ENCODE measurements at regions not wholly inside any gene's neighbourhood (a gene's known extent, or its start where the extent isn't known, plus 50 kb on each side); places are given as distances from the start of the nearest gene placed in this dataset.

- H3K79me1 ChIP-seq (ENCODE audit: low read length), result no peaks in the 10 kb centered on the region
Observed at GRCh38 chr10:78553792-78554191, 515.0 kb upstream of the ZMIZ1 start.

DNA sequence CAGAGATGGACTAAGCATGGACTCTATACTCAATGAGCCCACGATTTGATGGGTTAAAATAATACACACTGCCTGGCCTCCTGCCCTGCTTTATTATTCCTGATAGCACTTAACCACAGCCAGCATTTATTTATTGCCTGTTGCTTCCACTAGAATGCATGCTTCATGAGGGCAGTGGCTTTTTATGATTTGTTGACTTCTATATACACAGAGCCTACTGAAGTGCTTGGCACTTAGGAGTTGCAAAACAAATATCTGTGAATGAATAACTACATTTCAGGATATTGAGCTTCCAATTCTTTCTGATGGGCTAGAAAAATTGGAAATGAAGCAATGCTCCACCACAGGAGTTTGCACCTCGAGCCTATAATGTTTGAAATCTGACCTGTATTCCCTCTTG, 513.6 kb upstream of the ZMIZ1 start:
- no peaks in the 10 kb centered on the region for H3K79me2 ChIP-seq (ENCODE audit: control insufficient read depth, insufficient read depth, low read length)
- H4K5ac ChIP-seq (ENCODE audit: low read length), result no peak overlapping the region
- H2BK120ac ChIP-seq (ENCODE audit: low read depth, low read length), result no peak overlapping the region
- DNase-seq, result no peak
- H2BK5ac ChIP-seq (ENCODE audit: low read length), result no peak overlapping the region
- H3K79me1 ChIP-seq (ENCODE audit: low read length), result no peaks in the 10 kb centered on the region
- no peaks in the 10 kb centered on the region for H3K27me3 ChIP-seq (ENCODE audit: insufficient read depth, low read length, poor library complexity)
- no peak overlapping the region for H3K23ac ChIP-seq (ENCODE audit: low read length)
- no peak overlapping the region for H3K56ac ChIP-seq (ENCODE audit: low read length)
- H3K4me2 ChIP-seq (ENCODE audit: low read length), result no peak overlapping the region
- H3K36me3 ChIP-seq (ENCODE audit: control insufficient read depth, insufficient read depth, low read length), result no peaks in the 10 kb centered on the region
- peaks cover 17% of the 10 kb centered on the region for H3K4me1 ChIP-seq (ENCODE audit: control insufficient read depth, low read depth, low read length)
- peak overlapping the region; percentile 45 for H2AK5ac ChIP-seq (ENCODE audit: low read length)
- no peak overlapping the region for H3K18ac ChIP-seq (ENCODE audit: low read length)
- H2BK15ac ChIP-seq (replicated peaks; ENCODE audit: low read depth), result no peak overlapping the region
- H3K4ac ChIP-seq (ENCODE audit: low read depth, low read length), result no peak overlapping the region
- WGBS (ENCODE audit: extremely low coverage, insufficient coverage, low lambda C conversion rate), result no CpG with 5 or more reads among the region's 2 CpGs
- no peak overlapping the region for H4K8ac ChIP-seq (ENCODE audit: low read depth, low read length)
- no peak overlapping the region for H3K9ac ChIP-seq (ENCODE audit: low read length)
- no peak overlapping the region for H3K27ac ChIP-seq (ENCODE audit: low read depth, low read length)
- no peak overlapping the region for H3K4me3 ChIP-seq (ENCODE audit: low read length)

More at GRCh38 chr10:78553792-78554191, 515.0 kb upstream of the ZMIZ1 start:
- H2BK15ac ChIP-seq (replicated peaks; ENCODE audit: low read depth), result no peak overlapping the region
- H3K23ac ChIP-seq (ENCODE audit: low read length), result no peak overlapping the region
- no peaks in the 10 kb centered on the region for H3K36me3 ChIP-seq (ENCODE audit: control insufficient read depth, insufficient read depth, low read length)
- H3K9ac ChIP-seq (ENCODE audit: low read length), result no peak overlapping the region
- H3K4ac ChIP-seq (ENCODE audit: low read depth, low read length), result no peak overlapping the region
- H3K4me3 ChIP-seq (ENCODE audit: low read length), result no peak overlapping the region
- H3K27ac ChIP-seq (ENCODE audit: low read depth, low read length), result no peak overlapping the region
- H3K4me1 ChIP-seq (ENCODE audit: control insufficient read depth, low read depth, low read length), result peaks cover 17% of the 10 kb centered on the region
- no peak overlapping the region for H2BK5ac ChIP-seq (ENCODE audit: low read length)
- no peak overlapping the region for H4K8ac ChIP-seq (ENCODE audit: low read depth, low read length)
- H3K27me3 ChIP-seq (ENCODE audit: insufficient read depth, low read length, poor library complexity), result no peaks in the 10 kb centered on the region
- H3K79me2 ChIP-seq (ENCODE audit: control insufficient read depth, insufficient read depth, low read length), result no peaks in the 10 kb centered on the region
- H3K56ac ChIP-seq (ENCODE audit: low read length), result no peak overlapping the region
- no peak overlapping the region for H2BK120ac ChIP-seq (ENCODE audit: low read depth, low read length)
- DNase-seq, result peak; percentile 72
- no peak overlapping the region for H4K5ac ChIP-seq (ENCODE audit: low read length)
- H3K4me2 ChIP-seq (ENCODE audit: low read length), result no peak overlapping the region
- H3K18ac ChIP-seq (ENCODE audit: low read length), result no peak overlapping the region
- no CpG with 5 or more reads among the region's 3 CpGs for WGBS (ENCODE audit: extremely low coverage, insufficient coverage, low lambda C conversion rate)
- H2AK5ac ChIP-seq (ENCODE audit: low read length), result no peak overlapping the region

DNA sequence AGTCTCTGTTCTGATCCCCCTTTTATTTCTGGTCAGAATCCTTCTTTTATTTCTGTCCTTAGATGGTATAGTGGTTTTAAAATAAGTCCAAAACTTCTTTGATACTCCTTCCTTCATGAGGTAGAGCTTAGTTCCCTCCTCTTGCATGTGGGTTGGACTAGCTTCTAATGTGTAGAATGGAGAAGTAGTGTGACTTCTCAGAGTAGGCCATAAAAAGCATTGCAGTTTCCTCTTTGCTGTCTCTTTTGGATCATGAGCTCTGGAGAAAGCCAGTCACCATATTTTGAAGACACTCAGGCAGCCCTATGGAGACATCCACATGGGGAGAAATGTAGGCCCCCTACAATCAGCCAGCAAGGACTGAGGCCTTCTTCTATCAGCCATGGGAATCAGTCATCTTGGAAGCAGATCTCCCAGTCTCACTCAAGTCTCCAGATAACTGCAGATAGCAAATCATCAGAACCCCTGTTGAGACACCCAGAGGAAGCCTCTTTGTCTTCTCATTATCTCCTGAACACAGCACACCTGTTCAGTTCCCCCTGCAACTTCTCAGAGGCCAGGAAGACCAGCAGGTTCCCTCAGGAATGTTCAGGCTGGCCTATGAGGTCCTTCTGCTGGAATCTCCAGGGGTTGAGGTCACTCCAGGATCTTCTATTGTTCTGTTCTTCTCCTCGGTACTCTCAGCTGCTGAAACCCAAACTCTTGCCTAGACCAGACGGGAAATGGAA, 511.9 kb upstream of the ZMIZ1 start:
- Histone ChIP-seq H3K23ac (ENCODE audit: low read length) (no peak overlapping the region), H3K4ac (ENCODE audit: low read depth, low read length) (no peak overlapping the region), H4K5ac (ENCODE audit: low read length) (no peak overlapping the region), H3K4me1 (ENCODE audit: control insufficient read depth, low read depth, low read length) (peaks cover 11% of the 10 kb centered on the region), H3K36me3 (ENCODE audit: control insufficient read depth, insufficient read depth, low read length) (no peaks in the 10 kb centered on the region), H3K27ac (ENCODE audit: low read depth, low read length) (no peak overlapping the region), H3K4me2 (ENCODE audit: low read length) (no peak overlapping the region), H3K79me2 (ENCODE audit: control insufficient read depth, insufficient read depth, low read length) (no peaks in the 10 kb centered on the region), H3K9ac (ENCODE audit: low read length) (no peak overlapping the region), H2BK15ac (replicated peaks; ENCODE audit: low read depth) (no peak overlapping the region), H2AK5ac (ENCODE audit: low read length) (no peak overlapping the region), H3K79me1 (ENCODE audit: low read length) (no peaks in the 10 kb centered on the region), H2BK120ac (ENCODE audit: low read depth, low read length) (no peak overlapping the region), H3K4me3 (ENCODE audit: low read length) (no peak overlapping the region), H2BK5ac (ENCODE audit: low read length) (no peak overlapping the region), H3K18ac (ENCODE audit: low read length) (no peak overlapping the region), H3K56ac (ENCODE audit: low read length) (no peak overlapping the region), H3K27me3 (ENCODE audit: insufficient read depth, low read length, poor library complexity) (no peaks in the 10 kb centered on the region), H4K8ac (ENCODE audit: low read depth, low read length) (no peak overlapping the region)
- DNase-seq, result peak; percentile 42
- no CpG with 5 or more reads among the region's 2 CpGs for WGBS (ENCODE audit: extremely low coverage, insufficient coverage, low lambda C conversion rate)

GRCh38 chr10:78557433-78557925, 511.3 kb upstream of the ZMIZ1 start:
- peaks cover 6% of the 10 kb centered on the region for H3K4me1 ChIP-seq (ENCODE audit: control insufficient read depth, low read depth, low read length)
- no peak for DNase-seq
- no peak overlapping the region for H3K18ac ChIP-seq (ENCODE audit: low read length)
- H2BK15ac ChIP-seq (replicated peaks; ENCODE audit: low read depth), result no peak overlapping the region
- H3K4ac ChIP-seq (ENCODE audit: low read depth, low read length), result no peak overlapping the region
- H3K36me3 ChIP-seq (ENCODE audit: control insufficient read depth, insufficient read depth, low read length), result no peaks in the 10 kb centered on the region
- no peak overlapping the region for H3K4me2 ChIP-seq (ENCODE audit: low read length)
- no peak overlapping the region for H2AK5ac ChIP-seq (ENCODE audit: low read length)
- no peak overlapping the region for H3K4me3 ChIP-seq (ENCODE audit: low read length)
- H2BK120ac ChIP-seq (ENCODE audit: low read depth, low read length), result no peak overlapping the region
- WGBS (ENCODE audit: extremely low coverage, insufficient coverage, low lambda C conversion rate), result no CpG with 5 or more reads among the region's 2 CpGs
- H3K79me2 ChIP-seq (ENCODE audit: control insufficient read depth, insufficient read depth, low read length), result no peaks in the 10 kb centered on the region
- H3K9ac ChIP-seq (ENCODE audit: low read length), result no peak overlapping the region
- H3K23ac ChIP-seq (ENCODE audit: low read length), result no peak overlapping the region
- H3K56ac ChIP-seq (ENCODE audit: low read length), result no peak overlapping the region
- no peak overlapping the region for H4K8ac ChIP-seq (ENCODE audit: low read depth, low read length)
- H3K27me3 ChIP-seq (ENCODE audit: insufficient read depth, low read length, poor library complexity), result no peaks in the 10 kb centered on the region
- H4K5ac ChIP-seq (ENCODE audit: low read length), result no peak overlapping the region
- no peaks in the 10 kb centered on the region for H3K79me1 ChIP-seq (ENCODE audit: low read length)
- no peak overlapping the region for H2BK5ac ChIP-seq (ENCODE audit: low read length)
- no peak overlapping the region for H3K27ac ChIP-seq (ENCODE audit: low read depth, low read length)

- DNase-seq, result peak; percentile 28
- Histone ChIP-seq H3K27me3 (ENCODE audit: insufficient read depth, low read length, poor library complexity) (no peaks in the 10 kb centered on the region), H3K23ac (ENCODE audit: low read length) (no peak overlapping the region), H2AK5ac (ENCODE audit: low read length) (no peak overlapping the region), H3K4me3 (ENCODE audit: low read length) (no peak overlapping the region), H3K56ac (ENCODE audit: low read length) (peak overlapping the region; percentile 25), H3K27ac (ENCODE audit: low read depth, low read length) (no peak overlapping the region), H3K18ac (ENCODE audit: low read length) (no peak overlapping the region), H3K4ac (ENCODE audit: low read depth, low read length) (no peak overlapping the region), H3K4me2 (ENCODE audit: low read length) (no peak overlapping the region), H4K5ac (ENCODE audit: low read length) (no peak overlapping the region), H2BK120ac (ENCODE audit: low read depth, low read length) (no peak overlapping the region), H2BK15ac (replicated peaks; ENCODE audit: low read depth) (no peak overlapping the region), H4K8ac (ENCODE audit: low read depth, low read length) (no peak overlapping the region), H3K9ac (ENCODE audit: low read length) (no peak overlapping the region), H3K79me2 (ENCODE audit: control insufficient read depth, insufficient read depth, low read length) (no peaks in the 10 kb centered on the region), H3K36me3 (ENCODE audit: control insufficient read depth, insufficient read depth, low read length) (no peaks in the 10 kb centered on the region), H3K4me1 (ENCODE audit: control insufficient read depth, low read depth, low read length) (no peaks in the 10 kb centered on the region), H3K79me1 (ENCODE audit: low read length) (no peaks in the 10 kb centered on the region), H2BK5ac (ENCODE audit: low read length) (no peak overlapping the region)
- no CpG with 5 or more reads among the region's 10 CpGs for WGBS (ENCODE audit: extremely low coverage, insufficient coverage, low lambda C conversion rate)
Observed at GRCh38 chr10:78559661-78560340, 509.0 kb upstream of the ZMIZ1 start.

Data from mesendoderm (in vitro differentiated cells).